ENCODE measurements at regions not wholly inside any gene's neighbourhood (a gene's known extent, or its start where the extent isn't known, plus 50 kb on each side); places are given as distances from the start of the nearest gene placed in this dataset.

DNA sequence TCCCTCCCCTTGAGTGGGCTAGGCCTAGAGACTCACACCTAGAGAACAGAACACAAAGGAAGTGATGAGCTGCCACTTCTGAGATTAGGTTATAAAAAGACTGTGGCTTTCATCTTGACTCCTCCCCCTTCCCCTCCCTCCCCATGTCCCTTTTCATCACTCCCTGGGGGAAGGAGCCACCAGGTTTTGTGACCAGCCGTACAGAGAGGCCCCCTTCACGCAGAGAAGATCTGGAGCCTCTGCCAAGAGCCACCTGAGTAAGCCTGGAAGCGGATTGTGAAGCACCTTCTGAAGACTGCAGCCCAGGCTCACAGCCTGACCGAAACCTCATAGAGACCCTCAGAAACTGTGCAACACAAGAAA is 118.4 kb upstream of the NXT1 start:
- H3K9me3 Mint-ChIP-seq: peaks cover 0 to 22% (median 3%) of the 10 kb centered on the region in 7 donors
- ATAC-seq (ENCODE audit: low read depth in 2 of 2) (no peak), DNase-seq (no peak)
- H3K27ac ChIP-seq (ENCODE audit: insufficient read depth, low read length, poor library complexity, severe bottlenecking): no peak overlapping the region
- no peaks in the 10 kb centered on the region for H3K27me3 ChIP-seq (ENCODE audit: control insufficient read depth, insufficient read depth, low read length)
- H3K4me1 ChIP-seq (ENCODE audit: control insufficient read depth, insufficient read depth, low read length, poor library complexity, severe bottlenecking): no peaks in the 10 kb centered on the region
- H3K27ac Mint-ChIP-seq: no peak overlapping the region
- H3K4me3 Mint-ChIP-seq: no peak overlapping the region
- peaks cover 7 to 8% of the 10 kb centered on the region in 2 experiments for H3K9me3 ChIP-seq (ENCODE audit: control insufficient read depth in 2 of 2, low read length in 2 of 2)
- no peaks in the 10 kb centered on the region for H3K27me3 Mint-ChIP-seq
- H3K4me1 Mint-ChIP-seq: no peaks in the 10 kb centered on the region
- H3K36me3 ChIP-seq (ENCODE audit: control insufficient read depth, insufficient read depth, low read length): no peaks in the 10 kb centered on the region
- H3K4me3 ChIP-seq (ENCODE audit: low read depth, low read length): no peak overlapping the region
- no peaks in the 10 kb centered on the region for H3K36me3 Mint-ChIP-seq

DNA sequence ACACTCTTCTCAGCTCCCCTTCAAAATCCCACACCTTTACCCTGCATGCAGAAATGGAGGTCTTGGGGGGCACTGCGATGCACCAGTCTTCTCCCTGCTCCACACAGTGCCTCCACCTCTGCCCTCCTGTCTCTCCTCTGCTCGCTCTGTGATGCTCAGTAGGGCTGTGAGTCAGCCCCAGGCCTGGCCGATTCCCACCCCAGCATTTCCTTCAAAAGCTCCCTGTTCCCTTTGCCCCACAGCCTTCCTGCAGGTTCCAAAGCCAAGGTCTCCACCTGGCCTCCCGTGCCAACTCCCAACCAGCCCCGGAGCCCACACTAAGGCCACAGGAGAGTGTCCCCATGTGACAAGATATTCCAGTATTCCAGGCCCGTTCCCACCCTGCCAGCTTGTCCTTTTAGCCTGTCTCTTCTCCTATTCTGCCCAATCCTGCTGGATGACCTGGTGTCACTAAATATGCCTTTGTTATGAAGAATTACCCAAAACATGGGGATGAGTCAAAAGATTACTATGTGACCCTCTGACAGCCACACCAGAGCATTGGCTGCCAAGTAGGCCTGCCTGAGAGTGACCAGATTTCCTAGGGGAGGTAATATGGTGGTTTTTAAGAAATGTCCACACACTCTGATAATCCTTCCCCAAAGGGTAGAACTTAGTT is 118.9 kb upstream of the NXT1 start:
- DNase-seq: no peak

DNA sequence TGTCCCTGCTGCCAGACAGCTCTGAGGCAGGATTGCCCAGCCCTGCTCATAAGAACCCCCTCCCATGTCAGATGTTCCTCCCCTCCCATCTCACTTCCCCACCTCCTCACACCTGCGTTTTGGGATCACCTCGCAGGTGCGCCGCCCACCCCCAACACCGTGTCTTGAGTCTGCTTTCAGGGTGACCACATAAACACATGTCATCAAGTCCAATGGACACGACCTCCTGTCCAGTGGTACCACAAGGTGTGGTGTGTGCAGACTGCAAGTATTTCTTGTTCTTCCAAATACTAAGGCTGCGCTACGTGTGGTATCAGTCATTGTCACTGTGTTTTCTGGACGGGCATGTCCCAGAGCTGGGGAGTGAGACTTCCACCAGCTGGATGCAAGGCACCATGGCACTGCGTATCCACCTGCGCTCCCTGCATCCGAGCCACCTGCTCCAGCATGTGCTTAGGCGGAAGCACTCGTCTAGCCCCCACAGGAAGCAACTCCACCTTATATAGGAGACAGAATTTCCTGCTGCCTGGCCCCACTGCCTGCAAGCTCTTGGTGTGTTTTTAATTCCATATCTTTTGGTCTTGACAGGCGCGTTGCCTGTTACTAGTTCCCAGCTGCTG is 119.7 kb upstream of the NXT1 start:
- no peak for DNase-seq
- Histone ChIP-seq H3K4me1 (ENCODE audit: control insufficient read depth, insufficient read depth, low read length, poor library complexity, severe bottlenecking) (no peaks in the 10 kb centered on the region), H3K4me3 (ENCODE audit: low read depth, low read length) (no peak overlapping the region), H3K9me3 (ENCODE audit: control insufficient read depth in 2 of 2, low read length in 2 of 2) (peaks cover 7 to 8% of the 10 kb centered on the region in 2 experiments), H3K27me3 (ENCODE audit: control insufficient read depth, insufficient read depth, low read length) (no peaks in the 10 kb centered on the region), H3K36me3 (ENCODE audit: control insufficient read depth, insufficient read depth, low read length) (no peaks in the 10 kb centered on the region), H3K27ac (ENCODE audit: insufficient read depth, low read length, poor library complexity, severe bottlenecking) (no peak overlapping the region)
- Mint-ChIP-seq H3K36me3 (no peaks in the 10 kb centered on the region), H3K27me3 (peaks cover 2% of the 10 kb centered on the region), H3K9me3 (peaks cover 0 to 22% (median 3%) of the 10 kb centered on the region in 7 donors), H3K4me3 (no peak overlapping the region), H3K27ac (peak overlapping the region in 1 of 3 donors; percentile 71), H3K4me1 (no peaks in the 10 kb centered on the region)
- ATAC-seq (ENCODE audit: low read depth in 2 of 2): no peak

More for the DNA sequence above, 118.9 kb upstream of the NXT1 start:
- Mint-ChIP-seq H3K9me3 (peaks cover 0 to 22% (median 3%) of the 10 kb centered on the region in 7 donors), H3K27ac (peak overlapping the region in 1 of 3 donors; percentile 71), H3K4me3 (no peak overlapping the region), H3K27me3 (no peaks in the 10 kb centered on the region), H3K36me3 (no peaks in the 10 kb centered on the region), H3K4me1 (no peaks in the 10 kb centered on the region)
- Histone ChIP-seq H3K36me3 (ENCODE audit: control insufficient read depth, insufficient read depth, low read length) (no peaks in the 10 kb centered on the region), H3K27ac (ENCODE audit: insufficient read depth, low read length, poor library complexity, severe bottlenecking) (no peak overlapping the region), H3K9me3 (ENCODE audit: control insufficient read depth in 2 of 2, low read length in 2 of 2) (peaks cover 7 to 8% of the 10 kb centered on the region in 2 experiments), H3K4me3 (ENCODE audit: low read depth, low read length) (no peak overlapping the region), H3K4me1 (ENCODE audit: control insufficient read depth, insufficient read depth, low read length, poor library complexity, severe bottlenecking) (no peaks in the 10 kb centered on the region), H3K27me3 (ENCODE audit: control insufficient read depth, insufficient read depth, low read length) (no peaks in the 10 kb centered on the region)
- no peak for ATAC-seq (ENCODE audit: low read depth in 2 of 2)

DNA sequence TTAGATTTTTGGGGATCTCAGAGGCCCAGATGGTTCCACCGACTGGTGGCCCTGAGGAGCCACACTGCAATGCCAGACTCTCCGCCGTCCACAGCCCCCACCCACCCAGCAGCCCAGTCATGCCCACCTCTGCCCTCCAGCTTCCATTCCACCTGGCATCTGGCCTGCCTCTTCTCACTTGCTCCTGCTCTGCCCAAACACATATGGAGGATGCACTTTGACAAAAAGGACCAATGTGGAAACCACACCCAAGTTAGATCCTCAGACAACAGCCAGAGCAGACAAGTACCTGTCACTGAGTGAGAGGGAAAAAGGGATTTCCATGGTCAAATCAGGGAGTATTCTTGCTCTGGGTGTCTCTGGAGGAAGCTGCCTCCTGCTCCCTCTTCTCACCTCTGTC is 120.6 kb upstream of the NXT1 start:
- no peak overlapping the region for H3K27ac ChIP-seq (ENCODE audit: insufficient read depth, low read length, poor library complexity, severe bottlenecking)
- H3K36me3 Mint-ChIP-seq: no peaks in the 10 kb centered on the region
- H3K4me3 ChIP-seq (ENCODE audit: low read depth, low read length): no peak overlapping the region
- H3K36me3 ChIP-seq (ENCODE audit: control insufficient read depth, insufficient read depth, low read length): no peaks in the 10 kb centered on the region
- H3K9me3 ChIP-seq (ENCODE audit: control insufficient read depth in 2 of 2, low read length in 2 of 2): peaks cover 1 to 4% of the 10 kb centered on the region in 2 experiments
- no peaks in the 10 kb centered on the region for H3K4me1 Mint-ChIP-seq
- H3K27me3 Mint-ChIP-seq: peaks cover 4% of the 10 kb centered on the region
- peaks cover 0 to 19% (median 3%) of the 10 kb centered on the region in 7 donors for H3K9me3 Mint-ChIP-seq
- DNase-seq (no peak), ATAC-seq (ENCODE audit: low read depth in 2 of 2) (no peak)
- no peak overlapping the region for H3K27ac Mint-ChIP-seq
- H3K4me3 Mint-ChIP-seq: no peak overlapping the region
- no peaks in the 10 kb centered on the region for H3K27me3 ChIP-seq (ENCODE audit: control insufficient read depth, insufficient read depth, low read length)
- H3K4me1 ChIP-seq (ENCODE audit: control insufficient read depth, insufficient read depth, low read length, poor library complexity, severe bottlenecking): no peaks in the 10 kb centered on the region

DNA sequence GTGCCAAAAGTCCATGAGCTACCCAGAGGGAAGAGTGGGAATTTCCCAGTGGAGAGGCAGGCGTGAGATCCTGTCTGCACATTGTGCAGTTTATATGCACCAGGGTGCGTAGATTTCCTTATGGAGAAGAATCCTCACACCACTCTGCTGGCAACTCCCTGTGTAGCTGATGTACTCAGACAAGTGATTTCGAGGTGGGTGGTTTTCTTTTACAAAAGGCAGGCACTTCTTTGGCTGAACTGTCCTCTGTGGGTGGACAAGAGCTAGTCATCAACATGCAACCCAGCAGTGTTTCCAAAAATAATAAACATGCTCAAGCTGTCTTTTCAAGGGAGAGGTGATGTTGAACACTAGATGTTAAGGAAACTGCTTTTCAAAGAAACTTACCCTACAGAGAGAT is 121.7 kb upstream of the NXT1 start:
- Mint-ChIP-seq H3K27me3 (peaks cover 4% of the 10 kb centered on the region), H3K9me3 (peaks cover 0 to 19% (median 2%) of the 10 kb centered on the region in 7 donors), H3K27ac (no peak overlapping the region), H3K4me1 (no peaks in the 10 kb centered on the region), H3K4me3 (no peak overlapping the region), H3K36me3 (no peaks in the 10 kb centered on the region)
- Histone ChIP-seq H3K4me1 (ENCODE audit: control insufficient read depth, insufficient read depth, low read length, poor library complexity, severe bottlenecking) (no peaks in the 10 kb centered on the region), H3K4me3 (ENCODE audit: low read depth, low read length) (no peak overlapping the region), H3K36me3 (ENCODE audit: control insufficient read depth, insufficient read depth, low read length) (no peaks in the 10 kb centered on the region), H3K27me3 (ENCODE audit: control insufficient read depth, insufficient read depth, low read length) (no peaks in the 10 kb centered on the region), H3K27ac (ENCODE audit: insufficient read depth, low read length, poor library complexity, severe bottlenecking) (no peak overlapping the region), H3K9me3 (ENCODE audit: control insufficient read depth in 2 of 2, low read length in 2 of 2) (peaks cover 0 to 3% of the 10 kb centered on the region in 2 experiments)
- DNase-seq (no peak), ATAC-seq (ENCODE audit: low read depth in 2 of 2) (no peak)

DNA sequence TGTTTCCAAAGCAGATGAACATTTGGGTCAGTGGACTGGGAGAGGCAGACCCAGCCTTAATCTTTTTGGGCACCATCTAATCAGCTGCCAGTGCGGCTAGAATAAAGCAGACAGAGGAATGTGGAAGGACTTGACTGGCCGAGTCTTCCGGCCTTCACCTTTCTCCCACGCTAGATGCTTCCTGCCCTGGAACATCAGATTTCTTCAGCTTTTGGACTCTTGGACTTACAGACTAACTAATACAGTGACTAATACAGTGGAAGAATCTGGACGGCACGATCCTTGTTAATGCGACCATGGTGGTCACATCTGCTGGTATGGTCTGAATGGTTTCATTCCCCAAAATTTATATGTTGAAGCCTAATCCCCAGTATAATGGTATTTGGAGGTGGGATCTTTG is 122.6 kb upstream of the NXT1 start:
- H3K27me3 ChIP-seq (ENCODE audit: control insufficient read depth, insufficient read depth, low read length): no peaks in the 10 kb centered on the region
- Mint-ChIP-seq H3K36me3 (no peaks in the 10 kb centered on the region), H3K9me3 (peaks cover 0 to 20% (median 4%) of the 10 kb centered on the region in 7 donors), H3K4me1 (no peaks in the 10 kb centered on the region), H3K4me3 (no peak overlapping the region), H3K27me3 (peaks cover 4% of the 10 kb centered on the region), H3K27ac (no peak overlapping the region)
- DNase-seq: no peak
- no peaks in the 10 kb centered on the region for H3K4me1 ChIP-seq (ENCODE audit: control insufficient read depth, insufficient read depth, low read length, poor library complexity, severe bottlenecking)
- no peak for ATAC-seq (ENCODE audit: low read depth in 2 of 2)
- H3K36me3 ChIP-seq (ENCODE audit: control insufficient read depth, insufficient read depth, low read length): no peaks in the 10 kb centered on the region
- no peak overlapping the region for H3K4me3 ChIP-seq (ENCODE audit: low read depth, low read length)
- peaks cover 0 to 3% of the 10 kb centered on the region in 2 experiments for H3K9me3 ChIP-seq (ENCODE audit: control insufficient read depth in 2 of 2, low read length in 2 of 2)
- no peak overlapping the region for H3K27ac ChIP-seq (ENCODE audit: insufficient read depth, low read length, poor library complexity, severe bottlenecking)

DNA sequence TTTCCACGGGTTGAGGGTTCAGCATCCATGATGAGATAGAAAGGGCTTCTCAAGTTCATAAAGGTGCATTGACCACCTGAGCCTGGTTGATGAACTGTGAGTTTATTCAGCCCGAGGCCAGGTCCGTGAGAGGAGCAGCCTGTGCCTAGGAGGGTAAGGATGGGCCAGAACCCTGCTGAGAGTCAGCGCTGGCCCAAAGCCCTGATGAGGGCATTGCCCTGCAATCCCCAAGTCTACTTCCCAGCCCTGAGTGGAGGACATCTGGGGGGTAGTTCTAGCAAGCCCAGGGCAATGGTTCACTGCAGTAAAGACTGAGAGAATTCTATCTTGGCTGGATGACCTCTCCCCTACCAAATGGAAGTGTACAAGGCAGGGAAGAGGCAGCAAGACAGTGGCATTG is 123.3 kb upstream of the NXT1 start:
- Mint-ChIP-seq H3K27ac (no peak overlapping the region), H3K27me3 (peaks cover 4% of the 10 kb centered on the region), H3K36me3 (no peaks in the 10 kb centered on the region), H3K4me1 (no peaks in the 10 kb centered on the region), H3K9me3 (peaks cover 0 to 14% (median 3%) of the 10 kb centered on the region in 7 donors), H3K4me3 (no peak overlapping the region)
- Histone ChIP-seq H3K4me3 (ENCODE audit: low read depth, low read length) (no peak overlapping the region), H3K27ac (ENCODE audit: insufficient read depth, low read length, poor library complexity, severe bottlenecking) (no peak overlapping the region), H3K4me1 (ENCODE audit: control insufficient read depth, insufficient read depth, low read length, poor library complexity, severe bottlenecking) (no peaks in the 10 kb centered on the region), H3K36me3 (ENCODE audit: control insufficient read depth, insufficient read depth, low read length) (no peaks in the 10 kb centered on the region), H3K27me3 (ENCODE audit: control insufficient read depth, insufficient read depth, low read length) (no peaks in the 10 kb centered on the region), H3K9me3 (ENCODE audit: control insufficient read depth in 2 of 2, low read length in 2 of 2) (peaks cover 2 to 6% of the 10 kb centered on the region in 2 experiments)
- no peak for ATAC-seq (ENCODE audit: low read depth in 2 of 2)
- no peak for DNase-seq

All from CD4-positive, CD25-positive, alpha-beta regulatory T cell (primary cell).